Esophagus (tissue), 2 donors: ENCODE measurements at regions not wholly inside any gene's neighbourhood (a gene's known extent, or its start where the extent isn't known, plus 50 kb on each side); places are given as distances from the start of the nearest gene placed in this dataset.
A peak's percentile ranks its signal among the peaks of the same experiment; 100 is the strongest.

Source experiments
- H3K27ac ChIP-seq, 2 donors: one replicate each; pipeline ENCODE4 v1.5.1; 2013; ENCODE audit warnings: low read depth in 2 of 2, mild to moderate bottlenecking in 2 of 2, inconsistent platforms in 1 of 2, low read length in 1 of 2, moderate library complexity in 1 of 2
- H3K27me3 ChIP-seq, 2 donors: one replicate each; pipeline ENCODE4 v1.6.1; 2013; ENCODE audit warnings: low read length in 2 of 2, control low read depth in 1 of 2, mild to moderate bottlenecking in 1 of 2; ENCODE audit not compliant: insufficient read depth in 2 of 2, control insufficient read depth in 1 of 2
- H3K36me3 ChIP-seq, 2 donors: one replicate each; pipeline ENCODE4 v1.6.1; 2013; ENCODE audit warnings: low read length in 1 of 2; ENCODE audit not compliant: control insufficient read depth in 2 of 2, insufficient read depth in 2 of 2
- H3K4me1 ChIP-seq, 2 donors: one replicate each; pipeline ENCODE4 v1.6.1; 2013; ENCODE audit warnings: low read length in 1 of 2; ENCODE audit not compliant: control insufficient read depth in 2 of 2, insufficient read depth in 2 of 2
- H3K4me3 ChIP-seq, 2 donors: one replicate each; pipeline ENCODE4 v1.5.1; 2013; ENCODE audit warnings: low read length in 2 of 2, mild to moderate bottlenecking in 2 of 2, low read depth in 1 of 2, moderate library complexity in 1 of 2
- H3K9me3 ChIP-seq, 2 donors: one replicate each; pipeline ENCODE4 v1.6.1; 2013; ENCODE audit warnings: mild to moderate bottlenecking in 2 of 2, low read depth in 1 of 2, low read length in 1 of 2, moderate library complexity in 1 of 2; ENCODE audit not compliant: control insufficient read depth in 2 of 2, insufficient read depth in 1 of 2
- WGBS, 2 donors: extraction: QIAGEN DNeasy Blood & Tissue Kit; methylation state at CpG; one replicate each; pipeline ENCODE4 v1.1.7; 2013; 5-methylcytosine and 5-hydroxymethylcytosine counted together
- donor health status: healthy with polysubstance abuse.
- donor health status: Bipolar disorder and iron deficiency.

DNA sequence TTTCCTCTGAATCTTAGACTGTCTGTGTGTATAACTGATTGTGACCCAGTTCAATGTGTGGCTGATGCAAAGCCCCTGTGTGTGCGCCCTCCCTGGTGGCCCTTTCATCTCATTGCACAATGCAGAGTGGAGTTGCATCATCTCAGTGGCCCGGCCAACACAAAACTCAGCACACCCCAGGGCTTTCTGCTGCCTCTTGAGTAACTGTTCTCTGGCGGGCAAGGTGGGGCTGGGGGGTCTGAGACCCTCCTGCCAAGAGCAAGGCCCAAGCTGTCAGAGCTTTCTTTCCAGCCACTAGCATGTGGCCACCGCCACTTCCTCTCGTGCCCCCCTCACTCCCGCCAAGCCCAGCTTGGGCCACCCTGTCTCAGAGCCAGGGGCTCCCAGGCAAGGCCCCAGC is 80.7 kb upstream of the ALDH1L1 start:
- H3K9me3 ChIP-seq, result peaks cover 0 to 3% of the 10 kb centered on the region in 2 donors
- H3K4me1 ChIP-seq, result peaks cover 0 to 1% of the 10 kb centered on the region in 2 donors
- WGBS, 2 donors, result 49 to 56% methylated on average over 6 of the region's 6 CpGs
- no peak overlapping the region for H3K4me3 ChIP-seq
- peak overlapping the region; percentile 20 to 72 for H3K27ac ChIP-seq
- no peaks in the 10 kb centered on the region for H3K36me3 ChIP-seq
- no peaks in the 10 kb centered on the region for H3K27me3 ChIP-seq

DNA sequence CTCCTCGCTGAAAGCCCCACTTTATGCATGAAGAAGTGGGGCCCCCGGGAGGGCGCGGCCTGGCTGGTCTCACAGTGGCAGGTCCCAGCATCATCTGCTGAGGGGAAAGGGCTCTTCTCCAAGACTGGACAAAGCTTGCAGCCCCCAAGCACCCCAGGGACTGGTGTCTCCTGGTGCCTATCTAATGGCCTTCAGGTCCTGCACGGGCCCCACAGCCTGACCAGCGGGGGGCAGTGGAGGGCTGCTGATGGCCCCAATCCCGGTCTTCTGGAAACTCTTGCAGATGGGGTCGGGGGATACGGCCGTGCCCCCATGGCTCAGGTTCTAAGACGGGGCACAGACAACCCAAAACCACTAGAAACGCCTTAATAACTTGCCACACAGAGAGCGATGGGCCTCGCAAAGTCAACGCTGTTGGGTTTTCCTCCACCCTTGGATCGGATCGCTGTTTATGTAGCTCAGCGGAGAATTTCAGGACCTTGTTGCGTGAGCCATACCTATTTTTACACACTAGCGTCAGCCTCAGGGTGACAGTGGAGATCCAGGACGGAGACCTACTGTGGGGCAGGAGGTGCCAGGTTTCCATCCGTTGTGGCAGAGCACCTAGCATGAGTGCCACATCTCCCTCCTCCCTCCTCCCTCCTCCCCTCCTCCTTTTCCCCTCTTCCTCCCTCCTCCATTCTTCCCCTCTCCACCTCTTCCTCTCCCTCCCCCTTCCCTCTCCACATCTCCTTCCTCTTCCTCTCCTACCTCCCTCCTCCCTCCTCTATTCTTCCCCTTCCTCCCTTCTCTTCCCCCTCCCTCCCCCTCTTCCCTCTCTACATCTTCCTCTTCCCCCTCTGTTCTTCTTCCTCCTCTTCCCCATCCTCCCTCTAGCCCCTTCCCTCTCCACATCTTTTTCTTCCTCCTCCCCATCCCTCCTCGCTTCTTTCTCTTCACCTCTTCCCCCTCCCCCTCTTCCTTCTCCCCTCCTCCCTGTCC is 79.3 kb upstream of the ALDH1L1 start:
- H3K27me3 ChIP-seq, result no peaks in the 10 kb centered on the region
- no peak overlapping the region for H3K4me3 ChIP-seq
- peaks cover 0 to 3% of the 10 kb centered on the region in 2 donors for H3K9me3 ChIP-seq
- H3K36me3 ChIP-seq, result no peaks in the 10 kb centered on the region
- 55 to 58% methylated on average over 23 of the region's 23 CpGs for WGBS, 2 donors
- H3K27ac ChIP-seq, result no peak overlapping the region
- H3K4me1 ChIP-seq, result peaks cover 0 to 2% of the 10 kb centered on the region in 2 donors

DNA sequence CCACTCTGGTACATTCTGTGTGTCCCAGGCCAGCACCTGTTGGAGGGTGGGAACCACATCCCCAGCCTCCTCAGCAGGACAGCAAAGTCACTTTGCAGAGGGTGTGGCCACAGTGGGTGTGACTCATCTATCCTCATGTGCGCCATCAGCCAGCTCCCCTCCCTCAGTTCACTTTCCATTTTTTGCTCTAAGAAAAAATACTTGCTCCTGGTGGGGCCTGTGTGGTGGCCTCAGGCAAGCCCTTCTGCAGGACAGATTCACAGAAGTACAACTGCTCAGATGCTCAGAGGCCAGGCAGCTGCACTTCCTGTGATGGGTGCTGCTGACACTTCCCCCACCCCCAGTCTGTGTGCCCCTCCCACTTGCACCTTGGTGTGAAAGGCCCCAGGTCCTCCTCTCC is 78.3 kb upstream of the ALDH1L1 start:
- WGBS, 2 donors, result 71 to 75% methylated on average over 1 of the region's 1 CpG
- H3K27me3 ChIP-seq, result no peaks in the 10 kb centered on the region
- no peaks in the 10 kb centered on the region for H3K36me3 ChIP-seq
- H3K4me3 ChIP-seq, result no peak overlapping the region
- H3K27ac ChIP-seq, result no peak overlapping the region
- H3K4me1 ChIP-seq, result peaks cover 0 to 2% of the 10 kb centered on the region in 2 donors
- peaks cover 0 to 3% of the 10 kb centered on the region in 2 donors for H3K9me3 ChIP-seq

DNA sequence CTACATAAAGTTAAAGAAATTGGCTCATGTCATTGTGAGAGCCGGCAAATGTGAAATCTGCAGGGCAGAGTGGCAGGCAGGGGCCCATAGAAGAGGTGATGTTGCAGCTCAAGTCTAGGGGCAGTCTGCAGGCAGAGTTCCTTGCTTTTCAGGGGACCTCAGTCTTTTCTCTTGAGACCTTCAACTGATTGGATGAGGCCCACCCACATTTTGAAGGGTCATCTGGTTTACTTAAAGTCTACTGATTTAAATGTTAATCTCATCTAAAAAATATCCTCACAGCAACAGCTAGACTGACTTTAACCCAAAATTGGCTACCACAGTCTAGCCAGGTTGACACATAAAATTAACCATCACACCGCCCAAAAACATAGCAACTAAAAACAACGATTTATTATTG is 77.6 kb upstream of the ALDH1L1 start:
- H3K27me3 ChIP-seq, result no peaks in the 10 kb centered on the region
- no peak overlapping the region for H3K27ac ChIP-seq
- H3K36me3 ChIP-seq, result no peaks in the 10 kb centered on the region
- H3K9me3 ChIP-seq, result peaks cover 0 to 3% of the 10 kb centered on the region in 2 donors
- WGBS, 2 donors, result 92 to 94% methylated on average over 3 of the region's 3 CpGs
- H3K4me1 ChIP-seq, result peaks cover 0 to 2% of the 10 kb centered on the region in 2 donors
- no peak overlapping the region for H3K4me3 ChIP-seq

DNA sequence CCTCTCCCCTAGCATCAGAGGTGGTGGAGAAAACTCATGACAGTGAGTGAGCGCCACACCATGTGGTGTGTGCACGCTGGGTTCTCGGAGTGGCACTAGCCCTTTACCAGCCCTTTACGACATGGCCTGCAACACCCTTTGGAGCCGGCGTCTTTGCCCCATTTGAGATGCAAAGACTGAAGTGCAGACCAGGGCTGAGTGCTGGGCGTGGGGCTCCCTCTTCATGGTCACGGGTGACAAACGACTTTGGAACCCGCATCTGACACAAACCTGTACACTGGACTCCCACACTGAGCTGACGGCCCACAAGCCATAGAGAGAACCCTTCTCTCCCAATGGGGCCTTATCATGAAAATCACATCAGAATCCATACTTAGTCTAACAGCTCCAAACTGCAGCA is 76.8 kb upstream of the ALDH1L1 start:
- peaks cover 0 to 3% of the 10 kb centered on the region in 2 donors for H3K9me3 ChIP-seq
- 84 to 91% methylated on average over 11 of the region's 11 CpGs for WGBS, 2 donors
- H3K27me3 ChIP-seq, result no peaks in the 10 kb centered on the region
- H3K27ac ChIP-seq, result no peak overlapping the region
- H3K4me1 ChIP-seq, result peaks cover 0 to 2% of the 10 kb centered on the region in 2 donors
- no peak overlapping the region for H3K4me3 ChIP-seq
- H3K36me3 ChIP-seq, result no peaks in the 10 kb centered on the region

DNA sequence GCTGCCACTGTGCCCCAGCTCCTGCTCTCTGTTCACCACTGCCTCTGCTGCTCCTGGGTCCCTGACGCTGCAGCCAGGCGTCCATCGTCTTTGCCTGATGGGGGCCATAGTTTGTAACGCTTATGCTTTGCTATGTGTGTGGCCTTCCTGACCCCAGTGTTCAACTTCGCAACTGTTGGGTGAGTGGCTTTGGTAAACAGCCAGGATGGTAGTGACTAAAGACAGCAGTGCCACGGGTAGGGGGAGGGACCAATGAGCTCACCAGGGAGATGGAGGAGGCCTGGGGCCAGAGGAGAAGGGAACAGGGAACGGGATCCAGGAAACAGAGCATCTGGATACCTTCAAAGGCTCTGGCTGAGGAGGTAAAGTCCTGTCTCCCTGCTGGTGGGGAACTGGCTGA is 75.9 kb upstream of the ALDH1L1 start:
- Histone ChIP-seq H3K9me3 (peaks cover 0 to 3% of the 10 kb centered on the region in 2 donors), H3K27me3 (no peaks in the 10 kb centered on the region), H3K36me3 (no peaks in the 10 kb centered on the region), H3K4me3 (no peak overlapping the region), H3K27ac (no peak overlapping the region), H3K4me1 (peaks cover 0 to 2% of the 10 kb centered on the region in 2 donors)
- WGBS, 2 donors, result 66 to 76% methylated on average over 7 of the region's 7 CpGs

DNA sequence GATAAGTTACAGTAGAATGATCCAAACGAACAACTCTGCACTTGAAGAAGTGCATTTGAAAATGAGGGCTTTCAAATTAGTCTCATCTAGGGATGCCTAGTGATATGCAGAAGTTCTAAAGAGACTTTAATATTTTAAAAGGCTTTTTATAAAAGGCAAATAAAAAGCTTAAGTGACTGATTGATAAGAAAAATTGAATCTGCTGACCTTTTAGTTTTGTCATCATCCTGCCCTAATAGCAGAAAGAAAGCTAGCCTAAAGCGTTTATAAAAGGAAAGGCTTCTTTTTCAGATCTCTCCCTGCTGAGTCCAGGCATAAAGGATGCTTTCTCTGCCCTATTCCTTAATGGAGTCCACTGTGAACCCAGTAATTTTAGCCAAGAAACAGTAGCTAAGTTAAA is 72.7 kb upstream of the ALDH1L1 start:
- Histone ChIP-seq H3K27ac (no peak overlapping the region), H3K36me3 (no peaks in the 10 kb centered on the region), H3K4me1 (peaks cover 0 to 2% of the 10 kb centered on the region in 2 donors), H3K27me3 (no peaks in the 10 kb centered on the region), H3K4me3 (no peak overlapping the region), H3K9me3 (no peaks in the 10 kb centered on the region)
- WGBS, 2 donors, result 79 to 80% methylated on average over 2 of the region's 2 CpGs

DNA sequence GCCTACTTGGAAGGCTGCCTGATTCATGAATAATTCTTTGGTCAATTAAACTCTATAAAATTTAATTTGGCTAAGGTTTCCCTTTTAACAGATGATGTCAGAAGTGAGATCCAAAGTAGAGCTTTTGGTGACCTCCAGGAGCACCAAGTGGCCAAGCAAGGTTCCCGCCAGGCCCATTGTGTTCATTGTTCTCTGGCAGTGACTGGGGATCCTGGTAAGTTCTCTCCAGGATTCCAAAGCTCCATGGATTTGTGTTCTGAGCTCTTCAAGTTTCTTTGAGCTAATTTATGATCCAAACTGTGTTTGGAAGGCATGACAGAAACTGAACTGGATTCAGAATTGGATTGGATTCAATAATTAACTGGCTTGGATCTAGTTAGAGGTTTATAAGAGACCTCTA is 72.0 kb upstream of the ALDH1L1 start:
- no peak overlapping the region for H3K27ac ChIP-seq
- no peaks in the 10 kb centered on the region for H3K36me3 ChIP-seq
- no peaks in the 10 kb centered on the region for H3K9me3 ChIP-seq
- 89 to 90% methylated on average over 1 of the region's 1 CpG for WGBS, 2 donors
- no peaks in the 10 kb centered on the region for H3K27me3 ChIP-seq
- peaks cover 0 to 2% of the 10 kb centered on the region in 2 donors for H3K4me1 ChIP-seq
- H3K4me3 ChIP-seq, result no peak overlapping the region

DNA sequence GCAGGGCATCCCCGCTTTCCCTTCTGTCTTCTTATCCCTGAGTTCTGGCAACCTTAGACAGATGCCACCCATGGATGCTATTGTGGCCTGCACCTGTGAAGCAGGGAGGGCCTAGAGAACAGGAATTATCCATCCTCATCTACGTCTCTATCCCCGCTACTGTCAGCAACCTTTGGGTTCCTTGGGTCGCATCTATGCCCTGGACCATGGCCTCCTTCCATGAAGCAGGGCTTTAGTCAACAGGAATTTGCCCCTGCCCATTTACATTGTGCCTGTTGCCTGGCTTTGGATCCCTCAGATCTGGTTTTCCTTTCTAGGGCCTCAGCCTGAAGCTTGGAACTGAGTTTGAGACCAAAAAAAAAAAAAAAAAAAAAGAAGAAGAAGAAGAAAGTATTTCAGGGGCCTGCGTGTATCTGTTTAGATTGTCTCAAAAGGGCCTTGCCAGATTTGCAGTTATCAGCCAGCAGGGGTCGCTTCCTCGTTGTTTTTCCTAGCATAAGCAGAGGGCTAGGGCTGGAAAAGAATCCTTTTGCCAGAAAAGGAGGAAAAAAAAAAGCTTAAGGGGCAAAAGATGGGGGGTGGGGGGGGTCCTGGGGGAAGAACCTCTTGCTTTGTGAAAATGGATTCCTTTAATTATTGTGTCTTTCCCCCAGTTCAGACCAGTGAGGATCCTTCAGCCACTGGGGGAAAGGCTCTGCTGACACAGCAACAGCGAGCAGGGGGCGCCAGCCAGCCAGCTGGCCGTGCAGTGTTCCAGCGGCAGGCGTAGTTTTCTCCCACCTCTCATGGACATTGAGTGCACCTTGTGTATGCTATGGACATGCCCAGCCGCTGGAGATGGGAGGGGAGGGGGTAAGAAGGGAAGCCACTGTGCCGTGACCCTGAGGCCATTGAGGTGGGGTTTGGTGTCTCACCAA is 65.7 kb upstream of the ALDH1L1 start:
- no peak overlapping the region for H3K4me3 ChIP-seq
- WGBS, 2 donors, result 54 to 59% methylated on average over 14 of the region's 14 CpGs

More for the DNA sequence above, 65.7 kb upstream of the ALDH1L1 start:
- Histone ChIP-seq H3K4me1 (no peaks in the 10 kb centered on the region), H3K36me3 (no peaks in the 10 kb centered on the region), H3K27ac (no peak overlapping the region), H3K27me3 (no peaks in the 10 kb centered on the region), H3K9me3 (peaks cover 0 to 4% of the 10 kb centered on the region in 2 donors)
